ENCODE measurements at regions not wholly inside any gene's neighbourhood (a gene's known extent, or its start where the extent isn't known, plus 50 kb on each side); places are given as distances from the start of the nearest gene placed in this dataset.
A peak's percentile ranks its signal among the peaks of the same experiment; 100 is the strongest.

GRCh38 chr21:32216293-32216692 lies 62.6 kb downstream of the MIS18A start:
- DNase-seq, result no peak

GRCh38 chr21:32215306-32215685 lies 63.6 kb downstream of the MIS18A start:
- no peak for DNase-seq

GRCh38 chr21:32214654-32215305 lies 64.1 kb downstream of the MIS18A start:
- no peak for DNase-seq

GRCh38 chr21:32212116-32212515 lies 66.7 kb downstream of the MIS18A start:
- DNase-seq, result no peak

GRCh38 chr21:32211306-32211705 lies 67.5 kb downstream of the MIS18A start:
- no peak for DNase-seq

- DNase-seq, result no peak
Measured at GRCh38 chr21:32209580-32209979, 69.3 kb downstream of the MIS18A start.

- DNase-seq, result peak; percentile 29
Measured at GRCh38 chr21:32207406-32207716, 71.5 kb downstream of the MIS18A start.

GRCh38 chr21:32206631-32207405 lies 72.0 kb downstream of the MIS18A start:
- DNase-seq, result no peak

- DNase-seq, result no peak
Measured at GRCh38 chr21:32203877-32204480, 74.9 kb downstream of the MIS18A start.

GRCh38 chr21:32200029-32200428 lies 78.8 kb downstream of the MIS18A start:
- DNase-seq, result no peak

GRCh38 chr21:32198384-32198783 lies 80.5 kb downstream of the MIS18A start:
- no peak for DNase-seq

GRCh38 chr21:32197896-32198295 lies 81.0 kb downstream of the MIS18A start:
- no peak for DNase-seq

- DNase-seq, result no peak
Measured at GRCh38 chr21:32196001-32196400, 82.8 kb downstream of the MIS18A start.

- no peak for DNase-seq
Measured at GRCh38 chr21:32193098-32193465, 85.8 kb downstream of the MIS18A start.

- no peak for DNase-seq
Measured at GRCh38 chr21:32192291-32193097, 86.4 kb downstream of the MIS18A start.

- DNase-seq, result no peak
Measured at GRCh38 chr21:32190493-32191144, 88.2 kb downstream of the MIS18A start.

GRCh38 chr21:32189688-32190483 lies 89.0 kb downstream of the MIS18A start:
- DNase-seq, result no peak

- no peak for DNase-seq
Measured at GRCh38 chr21:32186804-32187203, 92.0 kb downstream of the MIS18A start.

- no peak for DNase-seq
Measured at GRCh38 chr21:32185726-32186125, 93.1 kb downstream of the MIS18A start.

- DNase-seq, result no peak
Measured at GRCh38 chr21:32185103-32185502, 93.7 kb downstream of the MIS18A start.

GRCh38 chr21:32184485-32184884 lies 94.4 kb downstream of the MIS18A start:
- DNase-seq, result no peak

GRCh38 chr21:32184065-32184464 lies 94.8 kb downstream of the MIS18A start:
- DNase-seq, result no peak

All from NCI-H1436 (cell line).